CD4-positive, alpha-beta T cell treated with Interleukin-15 for 1 hour (primary cell): ENCODE measurements at regions not wholly inside any gene's neighbourhood (a gene's known extent, or its start where the extent isn't known, plus 50 kb on each side); places are given as distances from the start of the nearest gene placed in this dataset.

Experiments
- DNase-seq: peaks from one replicate; pipeline ENCODE4 v3.0.0-alpha.2; 2020

- DNase-seq: no peak
Observed at GRCh38 chr12:65602253-65602609, 222.1 kb upstream of the HMGA2 start.

GRCh38 chr12:65602610-65603295 is 221.5 kb upstream of the HMGA2 start:
- DNase-seq: no peak

GRCh38 chr12:65603438-65604351 is 220.6 kb upstream of the HMGA2 start:
- no peak for DNase-seq

GRCh38 chr12:65605019-65605418 is 219.3 kb upstream of the HMGA2 start:
- DNase-seq: no peak

GRCh38 chr12:65606008-65606766 is 218.1 kb upstream of the HMGA2 start:
- DNase-seq: no peak

- DNase-seq: no peak
Observed at GRCh38 chr12:65607401-65607841, 216.9 kb upstream of the HMGA2 start.

- no peak for DNase-seq
Observed at GRCh38 chr12:65608319-65608916, 215.9 kb upstream of the HMGA2 start.

GRCh38 chr12:65609359-65609771 is 214.9 kb upstream of the HMGA2 start:
- no peak for DNase-seq

- no peak for DNase-seq
Observed at GRCh38 chr12:65611396-65611795, 212.9 kb upstream of the HMGA2 start.

GRCh38 chr12:65612440-65612839 is 211.8 kb upstream of the HMGA2 start:
- DNase-seq: no peak

GRCh38 chr12:65613692-65614091 is 210.6 kb upstream of the HMGA2 start:
- DNase-seq: no peak

- DNase-seq: no peak
Observed at GRCh38 chr12:65614259-65614889, 209.9 kb upstream of the HMGA2 start.

GRCh38 chr12:65615118-65615517 is 209.2 kb upstream of the HMGA2 start:
- no peak for DNase-seq

GRCh38 chr12:65616022-65616421 is 208.3 kb upstream of the HMGA2 start:
- no peak for DNase-seq

- DNase-seq: no peak
Observed at GRCh38 chr12:65618588-65618987, 205.7 kb upstream of the HMGA2 start.

- DNase-seq: no peak
Observed at GRCh38 chr12:65619018-65619417, 205.3 kb upstream of the HMGA2 start.

- no peak for DNase-seq
Observed at GRCh38 chr12:65620046-65620445, 204.2 kb upstream of the HMGA2 start.

- DNase-seq: no peak
Observed at GRCh38 chr12:65622056-65622455, 202.2 kb upstream of the HMGA2 start.

- no peak for DNase-seq
Observed at GRCh38 chr12:65623507-65623906, 200.8 kb upstream of the HMGA2 start.

- no peak for DNase-seq
Observed at GRCh38 chr12:65624554-65625086, 199.7 kb upstream of the HMGA2 start.

- no peak for DNase-seq
Observed at GRCh38 chr12:65628061-65628460, 196.2 kb upstream of the HMGA2 start.

GRCh38 chr12:65630555-65630954 is 193.7 kb upstream of the HMGA2 start:
- DNase-seq: no peak
